ENCODE measurements at regions not wholly inside any gene's neighbourhood (a gene's known extent, or its start where the extent isn't known, plus 50 kb on each side); places are given as distances from the start of the nearest gene placed in this dataset.

GRCh38 chr14:101151226-101151926 is 247.9 kb upstream of the RTL1 start:
- no peak for DNase-seq

GRCh38 chr14:101151927-101152305 is 248.4 kb upstream of the RTL1 start:
- no peak for DNase-seq

GRCh38 chr14:101152855-101153254 is 249.3 kb upstream of the RTL1 start:
- no peak for DNase-seq

GRCh38 chr14:101153691-101154090 is 250.2 kb upstream of the RTL1 start:
- DNase-seq: no peak

- no peak for DNase-seq
Observed at GRCh38 chr14:101155575-101155974, 252.1 kb upstream of the RTL1 start.

- DNase-seq: no peak
Observed at GRCh38 chr14:101167428-101167827, 263.9 kb upstream of the RTL1 start.

- DNase-seq: no peak
Observed at GRCh38 chr14:101169267-101169666, 265.7 kb upstream of the RTL1 start.

- no peak for DNase-seq
Observed at GRCh38 chr14:101171650-101172049, 268.1 kb upstream of the RTL1 start.

GRCh38 chr14:101173698-101174521 is 270.4 kb upstream of the RTL1 start:
- no peak for DNase-seq

GRCh38 chr14:101174522-101174838 is 271.0 kb upstream of the RTL1 start:
- no peak for DNase-seq

- no peak for DNase-seq
Observed at GRCh38 chr14:101174980-101175606, 271.6 kb upstream of the RTL1 start.

- no peak for DNase-seq
Observed at GRCh38 chr14:101175731-101176534, 272.4 kb upstream of the RTL1 start.

GRCh38 chr14:101176535-101177205 is 273.1 kb upstream of the RTL1 start:
- no peak for DNase-seq

GRCh38 chr14:101177301-101177971 is 273.9 kb upstream of the RTL1 start:
- DNase-seq: no peak

GRCh38 chr14:101178184-101179072 is 274.9 kb upstream of the RTL1 start:
- DNase-seq: no peak

GRCh38 chr14:101179691-101180211 is 276.2 kb upstream of the RTL1 start:
- no peak for DNase-seq

GRCh38 chr14:101181446-101182313 is 278.2 kb upstream of the RTL1 start:
- DNase-seq: no peak

GRCh38 chr14:101182476-101182875 is 279.0 kb upstream of the RTL1 start:
- DNase-seq: no peak

GRCh38 chr14:101183376-101184103 is 280.0 kb upstream of the RTL1 start:
- DNase-seq: no peak
